ENCODE measurements at regions not wholly inside any gene's neighbourhood (a gene's known extent, or its start where the extent isn't known, plus 50 kb on each side); places are given as distances from the start of the nearest gene placed in this dataset.
"Not testable (repeated sequence)": the region's sequence is repeated elsewhere in the genome, so short reads cannot be mapped to it uniquely, and the experiment has no call there.

- H3K9ac ChIP-seq (ENCODE audit: low read length), result no peak overlapping the region
- H4K20me1 ChIP-seq (ENCODE audit: insufficient read depth, low read length), result no peaks in the 10 kb centered on the region
- no peaks in the 10 kb centered on the region for H3K36me3 ChIP-seq (replicated peaks; ENCODE audit: insufficient read depth, low read length)
- H3K9me2 ChIP-seq (replicated peaks; ENCODE audit: insufficient read depth, low read length), result no peaks in the 10 kb centered on the region
- TF ChIP-seq EZH2 (optimal IDR thresholded peaks at IDR 0.05; ENCODE audit: low read depth, low read length) (no peak), EZH2phosphoT487 (IDR thresholded peaks at IDR 0.05; ENCODE audit: low read length) (no peak), CTCF (IDR thresholded peaks at IDR 0.05; ENCODE audit: low read length) (no peak)
- H3K79me2 ChIP-seq (ENCODE audit: low read length), result no peaks in the 10 kb centered on the region
- no peaks in the 10 kb centered on the region for H3K9me3 ChIP-seq (replicated peaks; ENCODE audit: insufficient read depth, low read length)
- no peaks in the 10 kb centered on the region for H3F3A ChIP-seq (ENCODE audit: insufficient read depth, low read length)
- no peak overlapping the region for H3K4me2 ChIP-seq (ENCODE audit: low read depth, low read length)
- H3K27me3 ChIP-seq (replicated peaks; ENCODE audit: insufficient read depth, low read length), result no peaks in the 10 kb centered on the region
- H3K4me3 ChIP-seq (ENCODE audit: low read length), result no peak overlapping the region
- no peak for DNase-seq
- no peak overlapping the region for H3K27ac ChIP-seq (ENCODE audit: low read length)
- no peaks in the 10 kb centered on the region for H3K4me1 ChIP-seq (ENCODE audit: low read length)
- no peak overlapping the region for H2AFZ ChIP-seq (ENCODE audit: low read length)
Observed at GRCh38 chr6:115131709-115132490, 789.1 kb upstream of the HS3ST5 start.

- not testable (repeated sequence) for H3K4me3 ChIP-seq (ENCODE audit: low read length); H3K27ac ChIP-seq (ENCODE audit: low read length); DNase-seq; H3K27me3 ChIP-seq (replicated peaks; ENCODE audit: insufficient read depth, low read length); H3K79me2 ChIP-seq (ENCODE audit: low read length); H3K4me1 ChIP-seq (ENCODE audit: low read length); H3K9me3 ChIP-seq (replicated peaks; ENCODE audit: insufficient read depth, low read length); H3K4me2 ChIP-seq (ENCODE audit: low read depth, low read length); H3K9me2 ChIP-seq (replicated peaks; ENCODE audit: insufficient read depth, low read length); H4K20me1 ChIP-seq (ENCODE audit: insufficient read depth, low read length); H3K9ac ChIP-seq (ENCODE audit: low read length); H3K36me3 ChIP-seq (replicated peaks; ENCODE audit: insufficient read depth, low read length); H2AFZ ChIP-seq (ENCODE audit: low read length); H3F3A ChIP-seq (ENCODE audit: insufficient read depth, low read length)
Observed at GRCh38 chr6:115121513-115121912, 778.7 kb upstream of the HS3ST5 start.

GRCh38 chr6:115120391-115120790, 777.6 kb upstream of the HS3ST5 start:
- Histone ChIP-seq H3K79me2 (ENCODE audit: low read length) (no peaks in the 10 kb centered on the region), H3K9me3 (replicated peaks; ENCODE audit: insufficient read depth, low read length) (no peaks in the 10 kb centered on the region), H3K9me2 (replicated peaks; ENCODE audit: insufficient read depth, low read length) (no peaks in the 10 kb centered on the region), H3K27me3 (replicated peaks; ENCODE audit: insufficient read depth, low read length) (no peaks in the 10 kb centered on the region), H3K4me1 (ENCODE audit: low read length) (no peaks in the 10 kb centered on the region), H3F3A (ENCODE audit: insufficient read depth, low read length) (no peaks in the 10 kb centered on the region), H3K4me3 (ENCODE audit: low read length) (no peak overlapping the region), H3K36me3 (replicated peaks; ENCODE audit: insufficient read depth, low read length) (no peaks in the 10 kb centered on the region), H4K20me1 (ENCODE audit: insufficient read depth, low read length) (no peaks in the 10 kb centered on the region), H3K4me2 (ENCODE audit: low read depth, low read length) (no peak overlapping the region), H2AFZ (ENCODE audit: low read length) (no peak overlapping the region), H3K27ac (ENCODE audit: low read length) (no peak overlapping the region), H3K9ac (ENCODE audit: low read length) (no peak overlapping the region)
- no peak for DNase-seq
- TF ChIP-seq CTCF (IDR thresholded peaks at IDR 0.05; ENCODE audit: low read length), result no peak
- no peak for TF ChIP-seq EZH2 (optimal IDR thresholded peaks at IDR 0.05; ENCODE audit: low read depth, low read length)
- no peak for TF ChIP-seq EZH2phosphoT487 (IDR thresholded peaks at IDR 0.05; ENCODE audit: low read length)

- Histone ChIP-seq H3K36me3 (replicated peaks; ENCODE audit: insufficient read depth, low read length) (no peaks in the 10 kb centered on the region), H3K9me3 (replicated peaks; ENCODE audit: insufficient read depth, low read length) (no peaks in the 10 kb centered on the region), H3K9ac (ENCODE audit: low read length) (no peak overlapping the region), H2AFZ (ENCODE audit: low read length) (no peak overlapping the region), H3K4me2 (ENCODE audit: low read depth, low read length) (no peak overlapping the region), H3F3A (ENCODE audit: insufficient read depth, low read length) (no peaks in the 10 kb centered on the region), H3K27me3 (replicated peaks; ENCODE audit: insufficient read depth, low read length) (no peaks in the 10 kb centered on the region), H3K9me2 (replicated peaks; ENCODE audit: insufficient read depth, low read length) (no peaks in the 10 kb centered on the region), H3K4me1 (ENCODE audit: low read length) (no peaks in the 10 kb centered on the region), H3K27ac (ENCODE audit: low read length) (no peak overlapping the region), H3K79me2 (ENCODE audit: low read length) (no peaks in the 10 kb centered on the region), H3K4me3 (ENCODE audit: low read length) (no peak overlapping the region), H4K20me1 (ENCODE audit: insufficient read depth, low read length) (no peaks in the 10 kb centered on the region)
- TF ChIP-seq EZH2 (optimal IDR thresholded peaks at IDR 0.05; ENCODE audit: low read depth, low read length), result no peak
- no peak for TF ChIP-seq EZH2phosphoT487 (IDR thresholded peaks at IDR 0.05; ENCODE audit: low read length)
- TF ChIP-seq CTCF (IDR thresholded peaks at IDR 0.05; ENCODE audit: low read length), result no peak
- DNase-seq, result no peak
Observed at GRCh38 chr6:115091461-115091860, 748.6 kb upstream of the HS3ST5 start.
